NAMALWA (cell line): ENCODE measurements at regions not wholly inside any gene's neighbourhood (a gene's known extent, or its start where the extent isn't known, plus 50 kb on each side); places are given as distances from the start of the nearest gene placed in this dataset.

ENCODE experiments used
- DNase-seq: peaks from one replicate; pipeline ENCODE4 v3.0.0-alpha.2; 2015; ENCODE audit warnings: low spot score

- DNase-seq = peak; percentile 66
Observed at GRCh38 chr17:81345228-81346089, 49.8 kb upstream of the BAHCC1 start.
